Suprapubic skin (tissue), 3 donors: ENCODE measurements at regions not wholly inside any gene's neighbourhood (a gene's known extent, or its start where the extent isn't known, plus 50 kb on each side); places are given as distances from the start of the nearest gene placed in this dataset.
"Not testable (repeated sequence)": the region's sequence is repeated elsewhere in the genome, so short reads cannot be mapped to it uniquely, and the experiment has no call there.

Source experiments
- EP300 ChIP-seq: sonication (generic); formaldehyde crosslinking; IDR thresholded peaks from one replicate; pipeline ENCODE4 v1.6.1; 2017; ENCODE audit warnings: antibody characterized with exemption
- POLR2A ChIP-seq, 2 donors: fragments of 450-650 bp; IDR thresholded peaks; one replicate each; pipeline ENCODE4 v1.6.1; 2017; ENCODE audit warnings: antibody characterized with exemption in 2 of 2, mild to moderate bottlenecking in 2 of 2, moderate library complexity in 2 of 2
- TF ChIP-seq, protein P1 (sequence below), 2 donors: fragments of 200-600 bp in 1 of 2; fragments of 450-650 bp in 1 of 2; sonication (generic) in 1 of 2; IDR thresholded peaks; one replicate each; pipeline ENCODE4 v1.5.1; 2016 to 2019; ENCODE audit warnings: antibody characterized with exemption in 2 of 2, mild to moderate bottlenecking in 1 of 2, moderate library complexity in 1 of 2

- not testable (repeated sequence) for TF ChIP-seq EP300; POLR2A (IDR thresholded peaks at IDR 0.05)
- TF ChIP-seq, protein P1, sequence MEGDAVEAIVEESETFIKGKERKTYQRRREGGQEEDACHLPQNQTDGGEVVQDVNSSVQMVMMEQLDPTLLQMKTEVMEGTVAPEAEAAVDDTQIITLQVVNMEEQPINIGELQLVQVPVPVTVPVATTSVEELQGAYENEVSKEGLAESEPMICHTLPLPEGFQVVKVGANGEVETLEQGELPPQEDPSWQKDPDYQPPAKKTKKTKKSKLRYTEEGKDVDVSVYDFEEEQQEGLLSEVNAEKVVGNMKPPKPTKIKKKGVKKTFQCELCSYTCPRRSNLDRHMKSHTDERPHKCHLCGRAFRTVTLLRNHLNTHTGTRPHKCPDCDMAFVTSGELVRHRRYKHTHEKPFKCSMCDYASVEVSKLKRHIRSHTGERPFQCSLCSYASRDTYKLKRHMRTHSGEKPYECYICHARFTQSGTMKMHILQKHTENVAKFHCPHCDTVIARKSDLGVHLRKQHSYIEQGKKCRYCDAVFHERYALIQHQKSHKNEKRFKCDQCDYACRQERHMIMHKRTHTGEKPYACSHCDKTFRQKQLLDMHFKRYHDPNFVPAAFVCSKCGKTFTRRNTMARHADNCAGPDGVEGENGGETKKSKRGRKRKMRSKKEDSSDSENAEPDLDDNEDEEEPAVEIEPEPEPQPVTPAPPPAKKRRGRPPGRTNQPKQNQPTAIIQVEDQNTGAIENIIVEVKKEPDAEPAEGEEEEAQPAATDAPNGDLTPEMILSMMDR (IDR thresholded peaks at IDR 0.05): not testable (repeated sequence)
These were observed 87.4 kb downstream of the DLEU7 start for GRCh38 chr13:50755862-50756685.
